ENCODE measurements at regions not wholly inside any gene's neighbourhood (a gene's known extent, or its start where the extent isn't known, plus 50 kb on each side); places are given as distances from the start of the nearest gene placed in this dataset.

- Mint-ChIP-seq H3K4me1 (peaks cover 65% of the 10 kb centered on the region), H3K27ac (no peak overlapping the region), H3K4me3 (no peak overlapping the region; the same call in 1 of the 2 replicates), H3K36me3 (no peaks in the 10 kb centered on the region), H3K27me3 (ENCODE audit: low read depth) (no peaks in the 10 kb centered on the region), H3K9me3 (peaks cover 3% of the 10 kb centered on the region; the same call in 1 of the 2 replicates)
- POLR2A ChIA-PET = no interaction called here
- CTCF ChIA-PET = no interaction called here
- DNase-seq (ENCODE audit: low spot score) (no peak), ATAC-seq (no peak)
- TF ChIP-seq USF2 (CRISPR knock-in tag; IDR thresholded peaks at IDR 0.05) (no peak), MLX (CRISPR knock-in tag; IDR thresholded peaks at IDR 0.05) (no peak), FOXJ3 (CRISPR knock-in tag; IDR thresholded peaks at IDR 0.05; ENCODE audit: borderline replicate concordance) (no peak), STAT6 (CRISPR knock-in tag; conservative IDR thresholded peaks at IDR 0.05; ENCODE audit: low read depth) (no peak), PRRX2 (CRISPR knock-in tag; IDR thresholded peaks at IDR 0.05) (no peak), ZNF671 (CRISPR knock-in tag; IDR thresholded peaks at IDR 0.05) (no peak), ETV6 (CRISPR knock-in tag; IDR thresholded peaks at IDR 0.05) (no peak), ATF1 (CRISPR knock-in tag; IDR thresholded peaks at IDR 0.05) (no peak)
These were observed 193.3 kb upstream of the KRR1 start for GRCh38 chr12:75704664-75705063.

GRCh38 chr12:75704208-75704607 is 192.8 kb upstream of the KRR1 start:
- H3K4me1 Mint-ChIP-seq = peaks cover 66% of the 10 kb centered on the region
- DNase-seq (ENCODE audit: low spot score) (no peak), ATAC-seq (no peak)
- H3K4me3 Mint-ChIP-seq = no peak overlapping the region
- H3K27ac Mint-ChIP-seq = no peak overlapping the region
- no peaks in the 10 kb centered on the region for H3K27me3 Mint-ChIP-seq (ENCODE audit: low read depth)
- ChIA-PET CTCF (no interaction called here), POLR2A (no interaction called here)
- no peaks in the 10 kb centered on the region for H3K36me3 Mint-ChIP-seq
- peaks cover 3% of the 10 kb centered on the region; the same call in 1 of the 2 replicates for H3K9me3 Mint-ChIP-seq
- TF ChIP-seq STAT6 (CRISPR knock-in tag; conservative IDR thresholded peaks at IDR 0.05; ENCODE audit: low read depth) = no peak
- TF ChIP-seq E2F5 (CRISPR knock-in tag; IDR thresholded peaks at IDR 0.05) = no peak
- TF ChIP-seq HMGXB4 (CRISPR knock-in tag; IDR thresholded peaks at IDR 0.05) = no peak
- TF ChIP-seq CBFB (CRISPR knock-in tag; IDR thresholded peaks at IDR 0.05; ENCODE audit: low read depth) = no peak
- no peak for TF ChIP-seq GRHL2 (CRISPR knock-in tag; IDR thresholded peaks at IDR 0.05; ENCODE audit: insufficient replicate concordance, severe bottlenecking)
- no peak for TF ChIP-seq ZMAT4 (CRISPR knock-in tag; IDR thresholded peaks at IDR 0.05)
- TF ChIP-seq ZNF138 (CRISPR knock-in tag; conservative IDR thresholded peaks at IDR 0.05) = no peak
- no peak for TF ChIP-seq ZNF416 (CRISPR knock-in tag; IDR thresholded peaks at IDR 0.05)
- no peak for TF ChIP-seq ZNF263 (CRISPR knock-in tag; IDR thresholded peaks at IDR 0.05; ENCODE audit: low read depth)
- no peak for TF ChIP-seq NR3C1 (CRISPR knock-in tag; conservative IDR thresholded peaks at IDR 0.05; ENCODE audit: low read depth)
- no peak for TF ChIP-seq RORB (CRISPR knock-in tag; IDR thresholded peaks at IDR 0.05)
- no peak for TF ChIP-seq ZBTB43 (CRISPR knock-in tag; IDR thresholded peaks at IDR 0.05)
- no peak for TF ChIP-seq ZNF281 (CRISPR knock-in tag; IDR thresholded peaks at IDR 0.05)
- TF ChIP-seq ZNF396 (CRISPR knock-in tag; IDR thresholded peaks at IDR 0.05; ENCODE audit: borderline replicate concordance) = no peak

Data from WTC11 (cell line).